C1 segment of cervical spinal cord (tissue), 14 donors: ENCODE measurements at regions not wholly inside any gene's neighbourhood (a gene's known extent, or its start where the extent isn't known, plus 50 kb on each side); places are given as distances from the start of the nearest gene placed in this dataset.
"Not testable (repeated sequence)": the region's sequence is repeated elsewhere in the genome, so short reads cannot be mapped to it uniquely, and the experiment has no call there.

Experiments used
- DNase-seq, 14 donors: peaks; one replicate each; lab custom pipeline; 2025; lab: John Stamatoyannopoulos, UW

GRCh38 chr1:30533141-30533540 is 190.2 kb downstream of the MATN1 start:
- no peak for DNase-seq

GRCh38 chr1:30532621-30533020 is 190.8 kb downstream of the MATN1 start:
- no peak for DNase-seq

DNA sequence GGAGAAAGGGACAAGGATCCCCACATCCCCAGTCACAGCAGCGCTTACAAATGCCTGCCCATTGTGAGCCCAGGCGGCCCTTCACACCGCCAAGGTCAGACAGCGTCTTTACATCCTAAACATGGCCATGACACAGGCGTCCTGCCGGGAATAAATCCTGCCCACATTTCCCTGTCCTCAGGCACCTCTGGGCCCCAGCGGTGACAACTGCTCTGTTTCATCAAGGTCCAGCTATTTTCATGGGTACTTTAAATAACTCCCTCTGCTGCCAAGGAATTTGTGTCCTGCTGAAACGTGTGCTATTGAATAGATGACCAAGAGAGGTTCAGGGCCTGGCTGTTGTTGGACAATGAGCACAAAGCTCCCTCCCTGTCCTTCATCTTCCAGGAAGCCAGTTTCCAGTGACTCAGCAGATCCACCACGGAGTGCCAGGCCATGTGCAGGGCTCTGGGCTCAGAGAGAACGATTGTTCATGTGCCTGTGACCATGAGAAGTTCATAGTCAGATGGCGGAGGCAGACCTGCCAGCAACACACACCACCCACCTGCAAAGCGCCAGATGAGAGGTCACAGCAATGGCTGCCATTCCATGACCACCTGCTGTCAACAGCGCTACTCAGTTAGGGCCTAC is 195.8 kb downstream of the MATN1 start:
- no peak for DNase-seq

DNA sequence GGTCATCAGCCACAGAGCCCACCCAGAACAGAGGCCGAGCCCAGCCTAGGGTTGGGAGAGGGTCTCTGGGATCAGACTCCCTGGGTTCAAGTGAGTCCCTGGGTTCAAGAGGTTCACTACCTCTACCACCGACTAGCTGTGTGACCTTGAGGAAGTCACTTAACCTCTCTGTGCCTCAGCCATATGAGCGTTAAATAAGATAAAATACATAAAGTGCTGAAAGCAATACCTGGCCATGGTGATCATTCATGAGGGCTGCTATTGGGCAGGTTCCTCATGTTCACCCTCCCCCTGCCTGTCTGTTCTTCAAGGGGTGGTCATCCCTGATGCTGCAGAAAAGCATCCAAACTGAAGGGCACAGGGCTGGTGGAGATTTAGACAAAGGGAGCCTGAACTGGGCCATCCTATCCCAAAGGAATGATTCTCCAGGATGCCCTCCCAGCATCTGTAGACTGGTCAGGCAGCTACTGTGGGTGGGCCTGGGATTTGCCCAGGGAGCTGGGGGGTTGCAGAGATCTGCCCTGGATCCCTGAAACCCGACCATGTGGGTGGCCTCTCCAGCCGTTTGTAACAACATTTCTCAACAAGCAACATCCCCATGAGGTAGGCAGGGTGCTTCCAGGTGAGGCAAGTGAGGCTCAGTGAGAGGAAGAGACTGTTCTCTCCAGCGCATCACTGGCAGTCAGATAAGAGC is 196.6 kb downstream of the MATN1 start:
- no peak for DNase-seq

- no peak for DNase-seq
Measured at GRCh38 chr1:30525971-30526651, 197.3 kb downstream of the MATN1 start.

GRCh38 chr1:30525631-30525970 is 197.8 kb downstream of the MATN1 start:
- no peak for DNase-seq

DNA sequence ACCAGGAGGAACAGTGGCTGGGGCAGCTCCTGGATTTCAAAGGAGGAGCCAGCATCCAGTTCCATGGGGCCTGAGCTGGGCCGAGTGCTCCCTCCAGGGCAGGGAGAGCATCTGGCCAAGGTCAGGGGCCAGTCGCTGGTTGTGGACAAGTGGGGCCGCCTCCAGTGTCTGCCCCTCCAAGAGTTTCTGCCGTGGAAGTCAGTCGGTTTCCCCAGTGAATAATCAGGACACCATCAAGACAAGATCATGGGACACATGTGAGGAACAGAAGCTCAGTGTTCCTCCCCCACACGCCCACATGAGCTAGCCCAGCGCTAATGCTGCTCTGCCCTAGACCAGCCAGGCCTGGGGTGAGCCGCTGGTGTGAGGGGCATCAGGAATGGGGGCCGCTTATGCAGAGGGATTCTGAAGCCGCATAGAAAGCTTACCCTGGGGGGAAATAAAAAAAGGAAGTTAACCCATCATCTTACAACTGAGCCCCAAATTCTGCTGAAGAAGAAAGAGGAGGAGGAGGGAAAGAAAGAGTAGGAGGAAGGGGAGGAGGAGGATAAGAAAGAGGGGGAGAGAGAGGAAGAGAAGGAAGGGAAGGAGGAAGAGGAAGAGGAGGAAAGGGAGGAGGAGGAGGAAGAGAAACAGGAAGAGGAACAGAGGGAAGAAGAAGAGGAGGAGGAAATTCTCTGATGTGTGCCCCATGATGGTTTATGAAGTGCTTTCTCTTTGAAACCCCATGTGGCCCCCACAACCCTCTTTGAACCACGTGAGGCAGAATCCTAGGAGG is 198.4 kb downstream of the MATN1 start:
- no peak for DNase-seq

GRCh38 chr1:30524025-30524555 is 199.3 kb downstream of the MATN1 start:
- DNase-seq: not testable (repeated sequence)

GRCh38 chr1:30523055-30524020 is 200.0 kb downstream of the MATN1 start:
- no peak for DNase-seq

DNA sequence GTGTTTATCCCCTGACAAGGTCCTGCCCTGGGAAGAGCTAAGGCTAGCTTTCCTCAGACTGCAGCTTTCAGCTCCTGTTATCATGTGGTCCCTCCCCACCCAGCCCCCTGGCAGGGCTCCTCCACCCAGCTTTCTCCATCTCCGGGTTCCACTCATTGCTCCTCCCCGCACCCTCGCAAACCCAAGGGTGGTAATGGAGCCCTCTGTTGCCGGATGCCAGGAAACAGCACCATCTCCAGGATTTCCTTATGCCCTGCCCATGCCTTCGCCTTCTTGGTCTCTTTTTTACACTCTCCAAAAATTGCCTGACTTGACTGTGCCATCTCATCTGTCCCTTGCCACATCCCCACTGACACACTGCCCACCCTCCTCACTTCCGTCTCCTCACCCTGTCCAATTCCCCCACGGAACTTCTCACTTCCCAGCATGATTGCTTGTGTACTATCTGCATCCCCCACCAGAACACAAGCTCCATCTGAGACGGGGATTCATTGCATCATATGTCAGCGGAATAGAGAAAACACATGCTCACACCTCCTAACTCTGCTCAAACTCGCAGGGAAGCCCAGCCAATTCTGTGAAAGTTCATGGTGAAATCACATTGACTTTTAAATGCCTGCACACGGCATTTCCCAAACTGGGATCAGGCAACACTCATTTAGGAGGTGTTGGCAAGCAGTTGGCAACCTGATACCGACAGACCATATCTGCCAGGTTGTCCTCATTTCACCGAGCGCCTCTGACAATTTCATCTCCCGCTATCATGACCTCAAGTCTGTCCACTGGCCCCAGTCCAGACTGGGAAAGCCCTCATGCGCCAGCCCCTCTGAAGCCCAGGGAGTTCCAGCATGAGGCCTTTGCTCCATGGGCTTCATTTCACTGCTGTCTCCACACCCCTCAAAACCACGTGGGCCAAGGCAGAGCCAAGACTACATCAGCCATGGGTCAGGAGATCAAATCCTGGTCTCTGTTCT is 201.1 kb downstream of the MATN1 start:
- no peak for DNase-seq

GRCh38 chr1:30521261-30521865 is 202.0 kb downstream of the MATN1 start:
- no peak for DNase-seq

- no peak for DNase-seq
Measured at GRCh38 chr1:30520476-30520875, 202.9 kb downstream of the MATN1 start.

GRCh38 chr1:30519201-30519763 is 204.1 kb downstream of the MATN1 start:
- DNase-seq: no peak

GRCh38 chr1:30518696-30519095 is 204.7 kb downstream of the MATN1 start:
- no peak for DNase-seq

GRCh38 chr1:30518186-30518585 is 205.2 kb downstream of the MATN1 start:
- DNase-seq: no peak

GRCh38 chr1:30517666-30518065 is 205.7 kb downstream of the MATN1 start:
- DNase-seq: not testable (repeated sequence)

DNA sequence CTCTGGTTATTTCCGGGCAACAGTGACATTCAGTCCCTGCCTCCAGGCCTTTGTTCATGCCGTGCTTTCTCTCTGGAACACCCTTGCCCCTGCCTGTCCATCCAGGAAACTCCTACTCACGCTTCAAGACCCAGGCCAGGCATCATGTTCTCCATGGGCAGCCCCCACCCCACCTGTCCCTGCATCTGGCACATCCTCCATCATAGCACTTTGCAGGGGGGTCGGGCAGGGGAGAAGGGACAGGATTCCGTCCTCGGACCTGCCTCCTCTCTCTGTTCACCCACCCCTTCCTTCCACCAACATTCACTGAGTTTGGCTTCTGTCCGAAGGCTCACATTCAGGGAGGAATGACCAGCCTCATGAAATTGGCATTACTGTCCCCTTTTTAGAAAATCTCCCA is 206.1 kb downstream of the MATN1 start:
- DNase-seq: not testable (repeated sequence)

- DNase-seq: no peak
Measured at GRCh38 chr1:30516485-30516858, 206.9 kb downstream of the MATN1 start.
